HepG2 (cell line): ENCODE measurements at regions not wholly inside any gene's neighbourhood (a gene's known extent, or its start where the extent isn't known, plus 50 kb on each side); places are given as distances from the start of the nearest gene placed in this dataset.
A peak's percentile ranks its signal among the peaks of the same experiment; 100 is the strongest.

Experiments used
- ATAC-seq: fragments of 200-7000 bp; cut with Tn5 transposase; 3 replicates; pipeline ENCODE4 v1.9.1; 2020; ENCODE audit warnings: mild to moderate bottlenecking, moderate library complexity
- BruUV-seq: library from RNA; stranded (reverse); fragments of 400-500 nt; replicated peaks from 2 replicates; lab custom pipeline; 2021; lab: Mats Ljungman, UMichigan
- CTCF ChIA-PET: fragments of 300-600 bp; formaldehyde crosslinking; extraction: SDS; loops from one replicate; lab custom pipeline; 2021; ENCODE audit warnings: low total read pairs, inconsistent platforms, low intra/inter-chr PET ratio; lab: Yijun Ruan, JAX
- POLR2A ChIA-PET: fragments of 350-600 bp; sonication (Branson Sonifier 250); formaldehyde crosslinking; loops from one replicate; lab custom pipeline; 2020; ENCODE audit warnings: antibody characterized with exemption, inconsistent platforms; lab: Yijun Ruan, JAX
- DNase-seq: peaks from one replicate; pipeline ENCODE4 v3.0.0-alpha.2; 2015; ENCODE audit warnings: low spot score
- FAIRE-seq: peaks from 3 replicates; lab custom pipeline; 2011; peaks lifted over from hg19 to GRCh38; lab: Jason Lieb, UNC
- H2AFZ ChIP-seq: one replicate; pipeline ENCODE4 v1.6.1; 2011; ENCODE audit warnings: low read length, inconsistent platforms
- H3K27ac ChIP-seq: fragments of 300-600 bp; 3 replicates; pipeline ENCODE4 v1.8.0; 2011; ENCODE audit warnings: mixed run types, mild to moderate bottlenecking, mixed read lengths, low read length, inconsistent platforms; ENCODE audit not compliant: insufficient read depth; ENCODE audit errors: extremely low read length
- H3K27me3 ChIP-seq, 2 experiments: fragments of 200-600 bp in 1 of 2; 2 replicates in 1 of 2; 3 replicates in 1 of 2; pipeline versions ENCODE4 v1.6.0 to v1.8.0; 2011; ENCODE audit warnings: low read length in 2 of 2, mild to moderate bottlenecking in 2 of 2, moderate library complexity in 2 of 2, inconsistent platforms in 1 of 2; ENCODE audit not compliant: insufficient read depth in 2 of 2, control insufficient read depth in 1 of 2
- H3K36me3 ChIP-seq, 2 experiments: fragments of 200-600 bp in 1 of 2; replicated peaks in 1 of 2; 2 replicates in 1 of 2; 3 replicates in 1 of 2; pipeline versions ENCODE4 v1.5.1 to v1.8.0; 2011; ENCODE audit warnings: low read length in 2 of 2, inconsistent platforms in 1 of 2; ENCODE audit not compliant: insufficient read depth in 2 of 2, control insufficient read depth in 1 of 2
- H3K4me1 ChIP-seq: 2 replicates; pipeline ENCODE4 v1.5.1; 2012; ENCODE audit warnings: low read length, inconsistent platforms; ENCODE audit not compliant: insufficient read depth
- H3K4me2 ChIP-seq: 2 replicates; pipeline ENCODE4 v1.6.0; 2011; ENCODE audit warnings: low read depth, low read length, inconsistent platforms
- H3K4me3 ChIP-seq, 3 experiments: fragments of 200-600 bp in 1 of 3; sonication (generic), shearing (Covaris generic) in 1 of 3; replicated peaks in 1 of 3; 2 replicates each; pipeline ENCODE4 v1.5.1; 2011 to 2016; ENCODE audit warnings: low read length in 3 of 3, inconsistent platforms in 2 of 3, low read depth in 2 of 3, mild to moderate bottlenecking in 2 of 3, control low read depth in 1 of 3, mixed read lengths in 1 of 3; ENCODE audit not compliant: insufficient read depth in 1 of 3
- H3K79me2 ChIP-seq: one replicate; pipeline ENCODE4 v1.6.1; 2011; ENCODE audit warnings: low read length, inconsistent platforms; ENCODE audit not compliant: insufficient read depth
- H3K9ac ChIP-seq: 2 replicates; pipeline ENCODE4 v1.6.0; 2011; ENCODE audit warnings: mild to moderate bottlenecking, low read depth, low read length, inconsistent platforms; ENCODE audit not compliant: insufficient read depth
- H3K9me3 ChIP-seq: 2 replicates; pipeline ENCODE4 v1.5.1; 2012; ENCODE audit warnings: mild to moderate bottlenecking, low read length
- H4K20me1 ChIP-seq: 2 replicates; pipeline ENCODE4 v1.6.0; 2011; ENCODE audit warnings: inconsistent platforms, mild to moderate bottlenecking, low read length, moderate library complexity; ENCODE audit not compliant: insufficient read depth
- ATF1 ChIP-seq: IDR thresholded peaks from 2 replicates; pipeline ENCODE4 v1.6.1; 2016; ENCODE audit warnings: mild to moderate bottlenecking, control low read depth
- HNF1A ChIP-seq, 2 experiments: sonication (generic) in 1 of 2; formaldehyde crosslinking in 1 of 2; IDR thresholded peaks; 2 replicates each; pipeline versions ENCODE4 v1.4.0 to v1.6.1; 2016 to 2020; ENCODE audit warnings: borderline replicate concordance in 1 of 2, low read depth in 1 of 2, mild to moderate bottlenecking in 1 of 2, missing genetic modification reagents in 1 of 2
- NFE2L2 ChIP-seq: fragments of 150-350 bp; IDR thresholded peaks from 2 replicates; pipeline ENCODE4 v1.6.1; 2014; ENCODE audit warnings: low read length
- TAF15 ChIP-seq: fragments of 200-400 bp; formaldehyde crosslinking; IDR thresholded peaks from one replicate; pipeline ENCODE4 v1.6.1; 2018; ENCODE audit warnings: mild to moderate bottlenecking, low read depth, low read length; ENCODE audit not compliant: poor library complexity, severe bottlenecking
- ZNF143 ChIP-seq: sonication (generic); formaldehyde crosslinking; IDR thresholded peaks from 2 replicates; pipeline ENCODE4 v1.4.0; 2020; ENCODE audit warnings: missing genetic modification reagents
- ZNF263 ChIP-seq: sonication (generic); formaldehyde crosslinking; IDR thresholded peaks from 2 replicates; pipeline ENCODE4 v1.4.0; 2020; ENCODE audit warnings: missing genetic modification reagents
- ZNF496 ChIP-seq: sonication (generic); formaldehyde crosslinking; IDR thresholded peaks from 2 replicates; pipeline ENCODE4 v1.8.1; 2023; ENCODE audit warnings: mild to moderate bottlenecking, moderate library complexity, missing genetic modification reagents; ENCODE audit not compliant: insufficient replicate concordance
- ZNF629 ChIP-seq: sonication (generic); formaldehyde crosslinking; conservative IDR thresholded peaks from 2 replicates; pipeline ENCODE4 v1.5.0; 2020; ENCODE audit warnings: missing genetic modification reagents
- ZNF775 ChIP-seq: sonication (generic); formaldehyde crosslinking; IDR thresholded peaks from 2 replicates; pipeline ENCODE4 v1.4.0; 2020; ENCODE audit warnings: missing genetic modification reagents, mild to moderate bottlenecking, moderate library complexity, borderline replicate concordance
- WGBS: methylation state at CpG from one replicate; pipeline ENCODE4 v1.1.6; 2017; ENCODE audit warnings: low lambda C conversion rate; 5-methylcytosine and 5-hydroxymethylcytosine counted together
- in situ Hi-C: cut with HindIII; loops from 2 replicates; pipeline ENCODE4 v1.10.0; 2017; ENCODE audit warnings: low pct_unique_long_range_greater_than_20kb; ENCODE audit not compliant: extremely low pct_ligation_motif_present
- intact Hi-C: fragments of 100-400 bp; cut with micrococcal nuclease; formaldehyde crosslinking; loops from one replicate; pipeline ENCODE4 v1.10.0; 2022; ENCODE audit not compliant: unreplicated experiment
- TF ChIP-seq, protein P1 (sequence below): sonication (generic); formaldehyde crosslinking; IDR thresholded peaks from 2 replicates; pipeline ENCODE4 v1.4.0; 2020; ENCODE audit warnings: mild to moderate bottlenecking, missing genetic modification reagents

DNA sequence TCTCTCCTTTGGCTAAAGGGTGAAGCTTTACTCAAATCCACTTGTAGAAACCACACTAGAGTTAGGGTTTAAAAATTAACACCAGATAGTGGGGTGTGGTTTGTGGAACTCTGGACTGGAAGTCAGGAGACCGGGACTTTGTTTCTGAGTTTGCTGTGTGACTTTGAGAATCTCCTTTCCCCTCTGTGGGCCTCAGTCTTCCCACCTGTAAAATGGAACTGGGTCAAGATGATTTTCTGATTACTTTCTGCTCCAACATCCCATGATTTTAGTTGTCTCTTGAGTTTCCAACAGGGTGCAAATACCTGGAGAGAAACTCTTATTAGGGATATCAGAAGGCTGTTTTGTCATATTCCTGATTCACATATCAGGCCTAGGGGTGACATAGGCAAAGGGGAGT is 301.0 kb downstream of the MIAT start:
- BruUV-seq: no TSS peak
- H3K4me1 ChIP-seq: no peaks in the 10 kb centered on the region
- WGBS: 0% methylated on average over 1 of the region's 1 CpG
- FAIRE-seq (no peak), ATAC-seq (no peak), DNase-seq (no peak)
- intact Hi-C loops (no loop called here), in situ Hi-C loops (no loop called here)
- no peaks in the 10 kb centered on the region for H3K79me2 ChIP-seq
- ChIA-PET POLR2A (no interaction called here), CTCF (no interaction called here)
- TF ChIP-seq TAF15 (no peak), ZNF629 (peak; percentile 62; the same call in 1 of the 2 replicates), ZNF263 (CRISPR knock-in tag) (no peak)
- no peaks in the 10 kb centered on the region for H3K9me3 ChIP-seq
- H3K27me3 ChIP-seq: peaks cover 2 to 3% of the 10 kb centered on the region in 2 experiments; a peak in 2 of 5 replicates
- no peak overlapping the region for H3K4me3 ChIP-seq
- H3K27ac ChIP-seq: no peak overlapping the region
- no peak overlapping the region for H2AFZ ChIP-seq
- H3K36me3 ChIP-seq: no peaks in the 10 kb centered on the region
- H3K9ac ChIP-seq: no peak overlapping the region
- H4K20me1 ChIP-seq: no peaks in the 10 kb centered on the region
- no peak overlapping the region for H3K4me2 ChIP-seq

- BruUV-seq: no TSS peak
- no peak for TF ChIP-seq NFE2L2
- no peak for TF ChIP-seq ATF1 (CRISPR knock-in tag)
- TF ChIP-seq, protein P1, sequence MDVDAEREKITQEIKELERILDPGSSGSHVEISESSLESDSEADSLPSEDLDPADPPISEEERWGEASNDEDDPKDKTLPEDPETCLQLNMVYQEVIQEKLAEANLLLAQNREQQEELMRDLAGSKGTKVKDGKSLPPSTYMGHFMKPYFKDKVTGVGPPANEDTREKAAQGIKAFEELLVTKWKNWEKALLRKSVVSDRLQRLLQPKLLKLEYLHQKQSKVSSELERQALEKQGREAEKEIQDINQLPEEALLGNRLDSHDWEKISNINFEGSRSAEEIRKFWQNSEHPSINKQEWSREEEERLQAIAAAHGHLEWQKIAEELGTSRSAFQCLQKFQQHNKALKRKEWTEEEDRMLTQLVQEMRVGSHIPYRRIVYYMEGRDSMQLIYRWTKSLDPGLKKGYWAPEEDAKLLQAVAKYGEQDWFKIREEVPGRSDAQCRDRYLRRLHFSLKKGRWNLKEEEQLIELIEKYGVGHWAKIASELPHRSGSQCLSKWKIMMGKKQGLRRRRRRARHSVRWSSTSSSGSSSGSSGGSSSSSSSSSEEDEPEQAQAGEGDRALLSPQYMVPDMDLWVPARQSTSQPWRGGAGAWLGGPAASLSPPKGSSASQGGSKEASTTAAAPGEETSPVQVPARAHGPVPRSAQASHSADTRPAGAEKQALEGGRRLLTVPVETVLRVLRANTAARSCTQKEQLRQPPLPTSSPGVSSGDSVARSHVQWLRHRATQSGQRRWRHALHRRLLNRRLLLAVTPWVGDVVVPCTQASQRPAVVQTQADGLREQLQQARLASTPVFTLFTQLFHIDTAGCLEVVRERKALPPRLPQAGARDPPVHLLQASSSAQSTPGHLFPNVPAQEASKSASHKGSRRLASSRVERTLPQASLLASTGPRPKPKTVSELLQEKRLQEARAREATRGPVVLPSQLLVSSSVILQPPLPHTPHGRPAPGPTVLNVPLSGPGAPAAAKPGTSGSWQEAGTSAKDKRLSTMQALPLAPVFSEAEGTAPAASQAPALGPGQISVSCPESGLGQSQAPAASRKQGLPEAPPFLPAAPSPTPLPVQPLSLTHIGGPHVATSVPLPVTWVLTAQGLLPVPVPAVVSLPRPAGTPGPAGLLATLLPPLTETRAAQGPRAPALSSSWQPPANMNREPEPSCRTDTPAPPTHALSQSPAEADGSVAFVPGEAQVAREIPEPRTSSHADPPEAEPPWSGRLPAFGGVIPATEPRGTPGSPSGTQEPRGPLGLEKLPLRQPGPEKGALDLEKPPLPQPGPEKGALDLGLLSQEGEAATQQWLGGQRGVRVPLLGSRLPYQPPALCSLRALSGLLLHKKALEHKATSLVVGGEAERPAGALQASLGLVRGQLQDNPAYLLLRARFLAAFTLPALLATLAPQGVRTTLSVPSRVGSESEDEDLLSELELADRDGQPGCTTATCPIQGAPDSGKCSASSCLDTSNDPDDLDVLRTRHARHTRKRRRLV: no peak
- no peak for TF ChIP-seq ZNF496 (CRISPR knock-in tag)
- TF ChIP-seq ZNF143: no peak
- no peak for TF ChIP-seq ZNF775 (CRISPR knock-in tag)
- TF ChIP-seq HNF1A (IDR thresholded peaks at IDR 0.05; ENCODE audit: low read depth): no peak
- no peak for TF ChIP-seq HNF1A (CRISPR knock-in tag; IDR thresholded peaks at IDR 0.05; ENCODE audit: borderline replicate concordance)
Measured at GRCh38 chr22:26964642-26965041, 307.3 kb downstream of the MIAT start.

More at GRCh38 chr22:26964642-26965041, 307.3 kb downstream of the MIAT start:
- no peak overlapping the region for H3K27ac ChIP-seq
- no peaks in the 10 kb centered on the region for H3K4me1 ChIP-seq
- H4K20me1 ChIP-seq: no peaks in the 10 kb centered on the region
- no peak overlapping the region for H3K4me3 ChIP-seq
- DNase-seq (no peak), FAIRE-seq (no peak), ATAC-seq (no peak)
- no peaks in the 10 kb centered on the region for H3K9me3 ChIP-seq
- no peaks in the 10 kb centered on the region for H3K27me3 ChIP-seq
- 0% methylated on average over 1 of the region's 1 CpG for WGBS
- no peak overlapping the region for H3K9ac ChIP-seq
- POLR2A ChIA-PET: no interaction called here
- H3K79me2 ChIP-seq: no peaks in the 10 kb centered on the region
- in situ Hi-C loops (no loop called here), intact Hi-C loops (no loop called here)
- H3K4me2 ChIP-seq: no peak overlapping the region
- CTCF ChIA-PET: no interaction called here
- H3K36me3 ChIP-seq: no peaks in the 10 kb centered on the region
- no peak overlapping the region for H2AFZ ChIP-seq
